GM12875 (cell line): ENCODE measurements at regions not wholly inside any gene's neighbourhood (a gene's known extent, or its start where the extent isn't known, plus 50 kb on each side); places are given as distances from the start of the nearest gene placed in this dataset.

Experiments
- H3K4me3 ChIP-seq: one replicate; pipeline ENCODE4 v1.5.1; 2011; ENCODE audit warnings: low read depth, low read length, control low read depth
- CTCF ChIP-seq: IDR thresholded peaks from 2 replicates; pipeline ENCODE4 v1.5.1; 2011; ENCODE audit warnings: low read depth, mild to moderate bottlenecking, control low read depth, inconsistent platforms, low read length, moderate library complexity, borderline replicate concordance; ENCODE audit not compliant: insufficient read depth

- H3K4me3 ChIP-seq = no peak overlapping the region
- no peak for TF ChIP-seq CTCF
Observed at GRCh38 chr13:100899720-100900316, 225.2 kb upstream of the TMTC4 start.

- TF ChIP-seq CTCF = no peak
- no peak overlapping the region for H3K4me3 ChIP-seq
Observed at GRCh38 chr13:100898431-100898830, 223.8 kb upstream of the TMTC4 start.

- no peak overlapping the region for H3K4me3 ChIP-seq
- TF ChIP-seq CTCF = no peak
Observed at GRCh38 chr13:100895651-100896050, 221.1 kb upstream of the TMTC4 start.

- H3K4me3 ChIP-seq = no peak overlapping the region
- TF ChIP-seq CTCF = no peak
Observed at GRCh38 chr13:100892981-100893380, 218.4 kb upstream of the TMTC4 start.

- TF ChIP-seq CTCF = no peak
- H3K4me3 ChIP-seq = no peak overlapping the region
Observed at GRCh38 chr13:100890645-100891044, 216.1 kb upstream of the TMTC4 start.

- no peak for TF ChIP-seq CTCF
Observed at GRCh38 chr13:100887729-100888151, 213.1 kb upstream of the TMTC4 start.

GRCh38 chr13:100883453-100883852 lies 208.9 kb upstream of the TMTC4 start:
- H3K4me3 ChIP-seq = no peak overlapping the region
- no peak for TF ChIP-seq CTCF

More at GRCh38 chr13:100887729-100888151, 213.1 kb upstream of the TMTC4 start:
- no peak overlapping the region for H3K4me3 ChIP-seq
